Mesenchymal stem cell (in vitro differentiated cells and primary cell): ENCODE measurements at regions not wholly inside any gene's neighbourhood (a gene's known extent, or its start where the extent isn't known, plus 50 kb on each side); places are given as distances from the start of the nearest gene placed in this dataset.

Experiments used
- DNase-seq: peaks from one replicate; pipeline ENCODE4 v3.0.0-alpha.2; 2013
- H2AFZ ChIP-seq: one replicate; pipeline ENCODE4 v1.6.1; 2013; ENCODE audit warnings: low read depth, mild to moderate bottlenecking, control low read depth, inconsistent platforms, low read length, moderate library complexity
- H2AK5ac ChIP-seq: 2 replicates; pipeline ENCODE4 v1.6.1; 2013; ENCODE audit warnings: low read length, moderate library complexity, mild to moderate bottlenecking, inconsistent platforms; ENCODE audit not compliant: severe bottlenecking
- H2BK120ac ChIP-seq: one replicate; pipeline ENCODE4 v1.6.1; 2013; ENCODE audit warnings: low read depth, mild to moderate bottlenecking, inconsistent platforms, low read length, moderate library complexity
- H2BK12ac ChIP-seq, 2 experiments: one replicate each; pipeline ENCODE4 v1.6.1; 2013; ENCODE audit warnings: inconsistent platforms in 2 of 2, low read length in 2 of 2, mild to moderate bottlenecking in 2 of 2, moderate library complexity in 2 of 2, control low read depth in 1 of 2
- H2BK15ac ChIP-seq: one replicate; pipeline ENCODE4 v1.6.1; 2013; ENCODE audit warnings: mild to moderate bottlenecking, low read depth, inconsistent platforms; ENCODE audit not compliant: poor library complexity, severe bottlenecking
- H2BK5ac ChIP-seq: 2 replicates; pipeline ENCODE4 v1.6.1; 2013; ENCODE audit warnings: low read depth, mild to moderate bottlenecking, low read length, control low read depth, inconsistent platforms; ENCODE audit not compliant: poor library complexity, severe bottlenecking
- H3K14ac ChIP-seq, 2 experiments: one replicate each; pipeline ENCODE4 v1.6.1; 2013; ENCODE audit warnings: inconsistent platforms in 2 of 2, low read length in 2 of 2, control low read depth in 1 of 2, mild to moderate bottlenecking in 1 of 2, moderate library complexity in 1 of 2
- H3K18ac ChIP-seq, 2 experiments: one replicate each; pipeline ENCODE4 v1.6.1; 2013; ENCODE audit warnings: inconsistent platforms in 2 of 2, low read length in 2 of 2, control low read depth in 1 of 2, low read depth in 1 of 2, mild to moderate bottlenecking in 1 of 2
- H3K23ac ChIP-seq, 2 experiments: one replicate each; pipeline ENCODE4 v1.6.1; 2013; ENCODE audit warnings: inconsistent platforms in 2 of 2, low read length in 2 of 2, mild to moderate bottlenecking in 2 of 2, moderate library complexity in 2 of 2, control low read depth in 1 of 2
- H3K27ac ChIP-seq: 2 replicates; pipeline ENCODE4 v1.5.1; 2013; ENCODE audit warnings: mild to moderate bottlenecking, moderate library complexity, low read length, control low read depth, inconsistent platforms; ENCODE audit not compliant: poor library complexity, severe bottlenecking
- H3K27me3 ChIP-seq, 2 experiments: 2 replicates each; pipeline versions ENCODE4 v1.6.1 to v1.7.0; 2013; ENCODE audit warnings: low read length in 2 of 2, mild to moderate bottlenecking in 2 of 2, moderate library complexity in 2 of 2, control low read depth in 1 of 2, inconsistent platforms in 1 of 2; ENCODE audit not compliant: control insufficient read depth in 1 of 2, insufficient read depth in 1 of 2
- H3K36me3 ChIP-seq, 2 experiments: 2 replicates each; pipeline versions ENCODE4 v1.6.1 to v1.7.0; 2013; ENCODE audit warnings: low read length in 2 of 2, control low read depth in 1 of 2, inconsistent platforms in 1 of 2, low read depth in 1 of 2, mild to moderate bottlenecking in 1 of 2; ENCODE audit not compliant: insufficient read depth in 2 of 2, control insufficient read depth in 1 of 2
- H3K4ac ChIP-seq, 2 experiments: one replicate each; pipeline ENCODE4 v1.6.1; 2013; ENCODE audit warnings: inconsistent platforms in 2 of 2, low read length in 2 of 2, mild to moderate bottlenecking in 2 of 2, moderate library complexity in 2 of 2, control low read depth in 1 of 2, low read depth in 1 of 2
- H3K4me1 ChIP-seq: 2 replicates; pipeline ENCODE4 v1.6.1; 2013; ENCODE audit warnings: low read depth, low read length, control low read depth; ENCODE audit not compliant: control insufficient read depth, insufficient read depth
- H3K4me2 ChIP-seq: 2 replicates; pipeline ENCODE4 v1.6.1; 2013; ENCODE audit warnings: low read length, mild to moderate bottlenecking, inconsistent platforms; ENCODE audit not compliant: poor library complexity, severe bottlenecking
- H3K4me3 ChIP-seq, 2 experiments: 2 replicates each; pipeline versions ENCODE4 v1.5.1 to v1.7.0; 2013; ENCODE audit warnings: low read length in 2 of 2, mild to moderate bottlenecking in 2 of 2, control low read depth in 1 of 2, low read depth in 1 of 2; ENCODE audit not compliant: insufficient read depth in 1 of 2
- H3K79me1 ChIP-seq: replicated peaks from 2 replicates; pipeline ENCODE4 v1.6.1; 2013; ENCODE audit warnings: mild to moderate bottlenecking, control low read depth, low read length, inconsistent platforms; ENCODE audit not compliant: poor library complexity, severe bottlenecking
- H3K9ac ChIP-seq: 2 replicates; pipeline ENCODE4 v1.7.0; 2013; ENCODE audit warnings: mild to moderate bottlenecking, low read length, moderate library complexity
- H3K9me3 ChIP-seq: 2 replicates; pipeline ENCODE4 v1.7.0; 2013; ENCODE audit warnings: mild to moderate bottlenecking, low read length; ENCODE audit not compliant: control insufficient read depth
- H4K8ac ChIP-seq: one replicate; pipeline ENCODE4 v1.6.1; 2013; ENCODE audit warnings: inconsistent platforms, mild to moderate bottlenecking, low read length, moderate library complexity
- H4K91ac ChIP-seq: one replicate; pipeline ENCODE4 v1.6.1; 2013; ENCODE audit warnings: mild to moderate bottlenecking, low read length, inconsistent platforms
- WGBS: methylation state at CpG from one replicate; pipeline ENCODE4 v1.1.7; 2013; ENCODE audit warnings: mixed read lengths; 5-methylcytosine and 5-hydroxymethylcytosine counted together

DNA sequence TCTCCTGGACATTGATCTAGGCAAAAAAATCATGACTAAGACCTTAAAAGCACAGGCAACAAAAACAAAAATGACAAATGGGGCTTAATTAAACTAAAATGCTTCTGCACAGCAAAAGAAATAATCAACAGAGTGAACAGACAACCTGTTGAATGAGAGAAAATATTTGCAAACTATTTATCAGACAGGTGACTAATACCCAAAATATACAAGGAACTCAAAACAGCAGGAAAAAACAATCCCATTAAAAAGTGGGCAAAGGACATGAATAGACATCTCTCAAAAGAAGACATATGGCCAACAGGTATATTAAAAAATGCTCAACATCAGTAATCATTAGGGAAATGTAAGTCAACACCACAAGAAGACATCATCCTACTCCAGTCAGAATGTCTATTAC lies 166.8 kb downstream of the MTERF1 start:
- H3K36me3 ChIP-seq = no peaks in the 10 kb centered on the region
- H3K14ac ChIP-seq = no peak overlapping the region
- H2BK12ac ChIP-seq = no peak overlapping the region
- peaks cover 7% of the 10 kb centered on the region for H3K9me3 ChIP-seq
- H2AK5ac ChIP-seq = no peak overlapping the region
- no peak overlapping the region for H3K4me2 ChIP-seq
- H2BK120ac ChIP-seq = no peak overlapping the region
- H2BK15ac ChIP-seq = no peak overlapping the region
- H3K4ac ChIP-seq = no peak overlapping the region
- H3K9ac ChIP-seq = no peak overlapping the region
- H3K4me1 ChIP-seq = no peaks in the 10 kb centered on the region
- H3K4me3 ChIP-seq = no peak overlapping the region
- no peaks in the 10 kb centered on the region for H3K27me3 ChIP-seq
- H3K27ac ChIP-seq = no peak overlapping the region
- no peak overlapping the region for H2AFZ ChIP-seq
- H3K79me1 ChIP-seq = no peaks in the 10 kb centered on the region
- H4K8ac ChIP-seq = no peak overlapping the region
- H2BK5ac ChIP-seq = no peak overlapping the region
- H3K18ac ChIP-seq = no peak overlapping the region
- H3K23ac ChIP-seq = no peak overlapping the region
- H4K91ac ChIP-seq = no peak overlapping the region
- DNase-seq = no peak

DNA sequence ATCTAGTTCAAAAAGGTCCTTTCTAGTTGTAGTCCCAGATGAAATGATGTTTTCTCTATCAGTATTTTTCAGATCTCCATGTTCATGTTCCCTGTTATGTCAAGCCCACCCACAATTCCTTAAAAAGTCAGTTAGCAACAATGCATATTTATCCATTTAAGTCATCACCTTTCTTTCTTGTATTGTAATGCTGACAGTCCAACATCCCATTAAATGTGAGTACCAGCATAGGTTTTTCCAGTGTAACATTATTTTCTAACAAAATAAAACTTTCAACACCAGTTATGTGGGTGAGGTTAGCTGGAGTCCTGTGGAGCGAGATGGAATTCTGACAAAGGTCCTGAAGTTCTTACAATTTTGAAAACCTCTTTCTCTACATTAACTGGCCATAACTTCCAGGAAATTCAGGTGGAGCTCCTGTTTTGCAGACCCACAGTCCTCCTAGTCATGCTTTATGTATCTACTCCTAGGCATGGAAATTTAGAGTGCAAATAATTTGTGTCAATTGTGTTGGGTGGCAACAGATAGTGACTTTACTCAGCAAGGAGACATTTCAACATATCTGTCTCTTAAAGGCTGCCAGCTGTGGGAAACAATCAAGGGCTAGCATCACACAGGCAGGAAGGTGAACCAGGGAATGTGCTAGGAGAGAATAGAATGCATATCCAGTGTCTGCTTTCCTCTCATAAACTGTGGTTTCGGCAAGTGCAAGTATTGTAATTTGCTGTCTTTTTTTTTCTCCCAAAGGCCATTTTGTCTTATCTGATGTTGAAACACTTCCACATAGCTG lies 162.6 kb downstream of the MTERF1 start:
- Histone ChIP-seq H4K91ac (no peak overlapping the region), H3K9ac (no peak overlapping the region), H3K4me1 (no peaks in the 10 kb centered on the region), H3K4me2 (no peak overlapping the region), H2BK120ac (no peak overlapping the region), H3K79me1 (no peaks in the 10 kb centered on the region), H2BK12ac (no peak overlapping the region), H3K27ac (no peak overlapping the region), H3K9me3 (peaks cover 7% of the 10 kb centered on the region), H2BK15ac (no peak overlapping the region), H3K4ac (no peak overlapping the region), H4K8ac (no peak overlapping the region), H3K36me3 (no peaks in the 10 kb centered on the region), H3K4me3 (no peak overlapping the region), H2BK5ac (no peak overlapping the region), H3K14ac (no peak overlapping the region), H3K18ac (no peak overlapping the region), H3K27me3 (no peaks in the 10 kb centered on the region), H2AK5ac (no peak overlapping the region), H3K23ac (no peak overlapping the region), H2AFZ (no peak overlapping the region)
- 80% methylated on average over 2 of the region's 2 CpGs for WGBS
- no peak for DNase-seq

- Histone ChIP-seq H2BK12ac (no peak overlapping the region), H2AFZ (no peak overlapping the region), H3K23ac (no peak overlapping the region), H2AK5ac (no peak overlapping the region), H3K9me3 (peaks cover 7% of the 10 kb centered on the region), H3K79me1 (no peaks in the 10 kb centered on the region), H4K91ac (no peak overlapping the region), H3K4me2 (no peak overlapping the region), H3K18ac (no peak overlapping the region), H3K36me3 (no peaks in the 10 kb centered on the region), H3K27me3 (no peaks in the 10 kb centered on the region), H3K9ac (no peak overlapping the region), H2BK120ac (no peak overlapping the region), H2BK15ac (no peak overlapping the region), H4K8ac (no peak overlapping the region), H3K4me1 (no peaks in the 10 kb centered on the region), H2BK5ac (no peak overlapping the region), H3K27ac (no peak overlapping the region), H3K4ac (no peak overlapping the region), H3K14ac (no peak overlapping the region), H3K4me3 (no peak overlapping the region)
- 57% methylated on average over 1 of the region's 1 CpG for WGBS
- DNase-seq = no peak
These were observed 161.5 kb downstream of the MTERF1 start for GRCh38 chr7:91719008-91719407.

DNA sequence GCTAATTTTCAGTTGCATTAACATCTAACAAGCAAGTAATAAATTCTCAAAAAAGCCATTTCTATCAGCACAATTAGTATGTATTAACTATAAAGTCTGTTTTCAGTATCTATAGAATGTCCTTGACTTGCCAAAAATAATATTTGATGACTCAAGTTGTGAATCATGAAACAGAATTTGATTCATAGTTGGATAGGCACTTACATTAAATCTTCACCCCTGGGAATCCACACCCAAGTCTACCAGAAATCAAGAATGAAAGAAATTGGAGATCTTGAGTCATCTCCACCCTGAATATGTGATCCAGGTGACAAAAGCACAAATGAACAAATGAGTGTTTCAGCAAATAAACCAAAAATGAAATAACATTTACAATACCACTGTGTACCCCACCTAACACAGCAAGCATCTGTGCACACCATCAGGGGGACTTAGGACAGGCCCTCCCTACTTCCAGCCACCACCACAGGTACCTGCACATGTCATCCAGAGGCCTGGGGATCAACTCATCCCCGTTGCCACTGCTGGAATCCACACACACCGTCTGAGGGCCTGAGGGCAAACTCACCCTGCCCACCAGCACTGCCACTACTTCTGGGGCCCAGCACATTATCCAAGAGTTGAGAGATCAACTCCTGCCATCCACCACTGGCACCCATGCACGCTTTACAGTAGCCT lies 160.1 kb downstream of the MTERF1 start:
- no peak overlapping the region for H3K18ac ChIP-seq
- no peak overlapping the region for H3K14ac ChIP-seq
- H3K36me3 ChIP-seq = no peaks in the 10 kb centered on the region
- no peak overlapping the region for H3K23ac ChIP-seq
- H3K4ac ChIP-seq = no peak overlapping the region
- no peaks in the 10 kb centered on the region for H3K4me1 ChIP-seq
- H3K27ac ChIP-seq = no peak overlapping the region
- no peak overlapping the region for H4K8ac ChIP-seq
- no peak overlapping the region for H3K9ac ChIP-seq
- no peaks in the 10 kb centered on the region for H3K27me3 ChIP-seq
- 62% methylated on average over 3 of the region's 3 CpGs for WGBS
- H2BK15ac ChIP-seq = no peak overlapping the region
- peaks cover 7% of the 10 kb centered on the region for H3K9me3 ChIP-seq
- H3K79me1 ChIP-seq = no peaks in the 10 kb centered on the region
- no peak overlapping the region for H2BK12ac ChIP-seq
- no peak overlapping the region for H2AK5ac ChIP-seq
- H3K4me2 ChIP-seq = no peak overlapping the region
- H2AFZ ChIP-seq = no peak overlapping the region
- H2BK120ac ChIP-seq = no peak overlapping the region
- no peak overlapping the region for H2BK5ac ChIP-seq
- no peak overlapping the region for H4K91ac ChIP-seq
- DNase-seq = no peak
- no peak overlapping the region for H3K4me3 ChIP-seq
